ENCODE measurements at regions not wholly inside any gene's neighbourhood (a gene's known extent, or its start where the extent isn't known, plus 50 kb on each side); places are given as distances from the start of the nearest gene placed in this dataset.

DNA sequence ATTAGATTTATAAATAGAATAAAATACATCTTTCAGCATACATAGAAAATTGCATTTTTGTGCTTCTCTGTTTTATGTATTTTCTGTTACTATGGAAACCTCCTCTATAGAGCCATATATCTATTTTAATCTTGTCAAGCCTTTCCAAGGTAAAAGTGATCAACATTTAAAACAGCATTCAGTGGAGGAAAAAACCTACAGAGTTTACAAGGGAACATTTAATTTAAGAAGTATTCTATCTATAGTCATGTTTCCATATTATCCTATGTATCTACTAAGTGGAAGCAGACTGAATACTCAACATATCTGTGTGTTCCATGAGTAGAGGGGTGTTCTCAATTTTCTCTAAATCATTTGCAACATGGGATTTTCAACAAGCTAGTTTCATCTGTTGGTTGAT is 791.4 kb downstream of the CDH18 start:
- no peak overlapping the region for H3K27ac ChIP-seq (ENCODE audit: low read depth, low read length)
- no peaks in the 10 kb centered on the region for H3F3A ChIP-seq (ENCODE audit: control insufficient read depth, insufficient read depth)
- H3K4me2 ChIP-seq (ENCODE audit: low read length), result no peak overlapping the region
- H3K9me2 ChIP-seq (replicated peaks; ENCODE audit: control insufficient read depth, low read length), result no peaks in the 10 kb centered on the region
- no peak overlapping the region for H3K4me3 ChIP-seq (ENCODE audit: low read length)
- no peaks in the 10 kb centered on the region for H3K4me1 ChIP-seq (ENCODE audit: control insufficient read depth, low read length)
- TF ChIP-seq, protein P1, sequence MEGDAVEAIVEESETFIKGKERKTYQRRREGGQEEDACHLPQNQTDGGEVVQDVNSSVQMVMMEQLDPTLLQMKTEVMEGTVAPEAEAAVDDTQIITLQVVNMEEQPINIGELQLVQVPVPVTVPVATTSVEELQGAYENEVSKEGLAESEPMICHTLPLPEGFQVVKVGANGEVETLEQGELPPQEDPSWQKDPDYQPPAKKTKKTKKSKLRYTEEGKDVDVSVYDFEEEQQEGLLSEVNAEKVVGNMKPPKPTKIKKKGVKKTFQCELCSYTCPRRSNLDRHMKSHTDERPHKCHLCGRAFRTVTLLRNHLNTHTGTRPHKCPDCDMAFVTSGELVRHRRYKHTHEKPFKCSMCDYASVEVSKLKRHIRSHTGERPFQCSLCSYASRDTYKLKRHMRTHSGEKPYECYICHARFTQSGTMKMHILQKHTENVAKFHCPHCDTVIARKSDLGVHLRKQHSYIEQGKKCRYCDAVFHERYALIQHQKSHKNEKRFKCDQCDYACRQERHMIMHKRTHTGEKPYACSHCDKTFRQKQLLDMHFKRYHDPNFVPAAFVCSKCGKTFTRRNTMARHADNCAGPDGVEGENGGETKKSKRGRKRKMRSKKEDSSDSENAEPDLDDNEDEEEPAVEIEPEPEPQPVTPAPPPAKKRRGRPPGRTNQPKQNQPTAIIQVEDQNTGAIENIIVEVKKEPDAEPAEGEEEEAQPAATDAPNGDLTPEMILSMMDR (IDR thresholded peaks at IDR 0.05; ENCODE audit: low read depth, low read length, poor library complexity, severe bottlenecking), result no peak
- no peak for TF ChIP-seq EZH2phosphoT487 (IDR thresholded peaks at IDR 0.05; ENCODE audit: borderline replicate concordance, low read length)
- no peaks in the 10 kb centered on the region for H4K20me1 ChIP-seq (ENCODE audit: control insufficient read depth, insufficient read depth, low read depth, low read length)
- H3K9me3 ChIP-seq (ENCODE audit: control insufficient read depth, insufficient read depth, low read length), result no peaks in the 10 kb centered on the region
- H3K79me2 ChIP-seq (ENCODE audit: control insufficient read depth, low read length), result no peaks in the 10 kb centered on the region
- H3K36me3 ChIP-seq (ENCODE audit: control insufficient read depth, low read length), result no peaks in the 10 kb centered on the region
- no peaks in the 10 kb centered on the region for H3K27me3 ChIP-seq (ENCODE audit: control insufficient read depth, low read length)

DNA sequence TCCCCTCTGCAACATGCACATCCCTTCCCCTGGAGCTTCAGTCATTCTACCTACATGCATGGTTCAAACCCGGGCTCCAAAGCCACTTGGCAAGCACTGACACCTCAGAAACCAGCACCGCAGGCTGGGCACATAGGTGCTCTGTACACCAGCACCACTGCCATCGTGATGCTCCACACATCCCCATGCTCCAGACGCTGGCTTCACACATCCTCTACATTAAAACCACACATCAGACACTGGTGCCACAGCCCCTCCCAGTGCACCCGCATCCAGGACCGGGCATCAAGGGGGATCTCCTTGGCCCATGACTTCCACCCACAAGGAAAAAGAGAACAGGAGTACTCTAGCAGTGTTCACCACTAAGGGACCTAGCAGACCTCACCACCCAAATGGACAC is 787.7 kb downstream of the CDH18 start:
- TF ChIP-seq, protein P1 (IDR thresholded peaks at IDR 0.05; ENCODE audit: low read depth, low read length, poor library complexity, severe bottlenecking), result no peak
- no peak for TF ChIP-seq EZH2phosphoT487 (IDR thresholded peaks at IDR 0.05; ENCODE audit: borderline replicate concordance, low read length)
- H4K20me1 ChIP-seq (ENCODE audit: control insufficient read depth, insufficient read depth, low read depth, low read length), result no peaks in the 10 kb centered on the region
- H3K9me3 ChIP-seq (ENCODE audit: control insufficient read depth, insufficient read depth, low read length), result no peaks in the 10 kb centered on the region
- H3K27me3 ChIP-seq (ENCODE audit: control insufficient read depth, low read length), result no peaks in the 10 kb centered on the region
- H3K4me2 ChIP-seq (ENCODE audit: low read length), result no peak overlapping the region
- H3K36me3 ChIP-seq (ENCODE audit: control insufficient read depth, low read length), result no peaks in the 10 kb centered on the region
- no peaks in the 10 kb centered on the region for H3K4me1 ChIP-seq (ENCODE audit: control insufficient read depth, low read length)
- no peaks in the 10 kb centered on the region for H3K9me2 ChIP-seq (replicated peaks; ENCODE audit: control insufficient read depth, low read length)
- H3K79me2 ChIP-seq (ENCODE audit: control insufficient read depth, low read length), result no peaks in the 10 kb centered on the region
- no peak overlapping the region for H3K4me3 ChIP-seq (ENCODE audit: low read length)
- no peaks in the 10 kb centered on the region for H3F3A ChIP-seq (ENCODE audit: control insufficient read depth, insufficient read depth)
- H3K27ac ChIP-seq (ENCODE audit: low read depth, low read length), result no peak overlapping the region

DNA sequence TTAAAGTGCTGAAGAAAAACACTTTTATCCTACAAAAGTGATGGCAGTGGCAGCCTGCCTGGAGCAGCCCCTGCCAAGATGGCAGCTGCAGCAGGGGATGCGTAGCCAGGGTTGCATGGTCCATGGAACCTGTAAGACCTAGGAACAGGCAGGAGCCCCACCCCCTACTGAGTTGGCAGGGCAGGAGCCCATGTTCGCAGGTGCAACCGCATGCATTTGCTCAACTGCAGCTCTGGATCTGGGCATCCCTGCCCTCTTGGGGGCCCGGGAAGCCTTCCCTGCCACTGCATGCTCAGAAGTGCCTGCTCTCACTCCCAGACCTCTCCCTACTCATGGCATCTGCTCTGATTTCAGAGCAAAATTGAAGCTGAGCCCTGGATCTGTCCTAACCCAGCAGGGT is 779.6 kb downstream of the CDH18 start:
- Histone ChIP-seq H3K4me1 (ENCODE audit: control insufficient read depth, low read length) (no peaks in the 10 kb centered on the region), H3K36me3 (ENCODE audit: control insufficient read depth, low read length) (no peaks in the 10 kb centered on the region), H3K79me2 (ENCODE audit: control insufficient read depth, low read length) (no peaks in the 10 kb centered on the region), H3K9me2 (replicated peaks; ENCODE audit: control insufficient read depth, low read length) (no peaks in the 10 kb centered on the region; the same call in 1 of the 2 replicates), H3K9me3 (ENCODE audit: control insufficient read depth, insufficient read depth, low read length) (peaks cover 4% of the 10 kb centered on the region; the same call in 1 of the 2 replicates), H3K27ac (ENCODE audit: low read depth, low read length) (no peak overlapping the region), H3F3A (ENCODE audit: control insufficient read depth, insufficient read depth) (no peaks in the 10 kb centered on the region), H3K4me3 (ENCODE audit: low read length) (no peak overlapping the region), H3K27me3 (ENCODE audit: control insufficient read depth, low read length) (no peaks in the 10 kb centered on the region), H4K20me1 (ENCODE audit: control insufficient read depth, insufficient read depth, low read depth, low read length) (no peaks in the 10 kb centered on the region), H3K4me2 (ENCODE audit: low read length) (no peak overlapping the region)
- no peak for TF ChIP-seq EZH2phosphoT487 (IDR thresholded peaks at IDR 0.05; ENCODE audit: borderline replicate concordance, low read length)
- TF ChIP-seq, protein P1 (IDR thresholded peaks at IDR 0.05; ENCODE audit: low read depth, low read length, poor library complexity, severe bottlenecking), result no peak
